ENCODE measurements at regions not wholly inside any gene's neighbourhood (a gene's known extent, or its start where the extent isn't known, plus 50 kb on each side); places are given as distances from the start of the nearest gene placed in this dataset.

DNA sequence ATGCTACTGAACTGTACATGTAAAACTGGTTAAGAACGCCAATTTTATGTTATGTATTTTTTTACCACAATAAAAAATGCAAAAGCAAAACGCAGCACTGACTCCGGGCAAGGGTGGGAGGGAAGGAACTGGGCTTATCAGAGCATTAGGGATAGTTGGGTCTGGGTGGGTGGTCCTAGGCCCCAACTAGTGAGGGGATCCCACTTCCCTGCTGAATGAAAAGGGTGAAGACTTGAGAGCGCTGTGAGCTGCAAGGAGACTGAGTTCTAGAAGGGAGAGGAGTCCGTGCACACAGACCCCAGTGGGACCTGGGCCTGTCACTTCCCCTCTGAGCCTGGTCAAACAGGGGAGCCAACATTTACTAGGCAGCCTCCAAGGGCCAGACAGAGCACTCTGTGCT lies 98.6 kb downstream of the TPRA1 start:
- TF ChIP-seq, protein P1, sequence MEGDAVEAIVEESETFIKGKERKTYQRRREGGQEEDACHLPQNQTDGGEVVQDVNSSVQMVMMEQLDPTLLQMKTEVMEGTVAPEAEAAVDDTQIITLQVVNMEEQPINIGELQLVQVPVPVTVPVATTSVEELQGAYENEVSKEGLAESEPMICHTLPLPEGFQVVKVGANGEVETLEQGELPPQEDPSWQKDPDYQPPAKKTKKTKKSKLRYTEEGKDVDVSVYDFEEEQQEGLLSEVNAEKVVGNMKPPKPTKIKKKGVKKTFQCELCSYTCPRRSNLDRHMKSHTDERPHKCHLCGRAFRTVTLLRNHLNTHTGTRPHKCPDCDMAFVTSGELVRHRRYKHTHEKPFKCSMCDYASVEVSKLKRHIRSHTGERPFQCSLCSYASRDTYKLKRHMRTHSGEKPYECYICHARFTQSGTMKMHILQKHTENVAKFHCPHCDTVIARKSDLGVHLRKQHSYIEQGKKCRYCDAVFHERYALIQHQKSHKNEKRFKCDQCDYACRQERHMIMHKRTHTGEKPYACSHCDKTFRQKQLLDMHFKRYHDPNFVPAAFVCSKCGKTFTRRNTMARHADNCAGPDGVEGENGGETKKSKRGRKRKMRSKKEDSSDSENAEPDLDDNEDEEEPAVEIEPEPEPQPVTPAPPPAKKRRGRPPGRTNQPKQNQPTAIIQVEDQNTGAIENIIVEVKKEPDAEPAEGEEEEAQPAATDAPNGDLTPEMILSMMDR (IDR thresholded peaks at IDR 0.05): no peak
- TF ChIP-seq POLR2A (IDR thresholded peaks at IDR 0.05) (no peak), POLR2AphosphoS5 (IDR thresholded peaks at IDR 0.05) (no peak), EP300 (IDR thresholded peaks at IDR 0.05; ENCODE audit: low read depth) (no peak)
